Epithelial cell of proximal tubule (primary cell): ENCODE measurements at regions not wholly inside any gene's neighbourhood (a gene's known extent, or its start where the extent isn't known, plus 50 kb on each side); places are given as distances from the start of the nearest gene placed in this dataset.
"Not testable (repeated sequence)": the region's sequence is repeated elsewhere in the genome, so short reads cannot be mapped to it uniquely, and the experiment has no call there.

Source experiments
- DNase-seq: peaks from one replicate; pipeline ENCODE4 v3.0.0-alpha.2; 2011; ENCODE audit warnings: low read depth
- H3K4me3 ChIP-seq: 2 replicates; pipeline ENCODE4 v1.5.1; 2011; ENCODE audit warnings: low read depth, mild to moderate bottlenecking, low read length
- CTCF ChIP-seq: conservative IDR thresholded peaks from 2 replicates; pipeline ENCODE4 v1.5.1; 2012; ENCODE audit warnings: low read depth, mild to moderate bottlenecking, low read length

GRCh38 chr22:35178446-35178845 lies 78.8 kb upstream of the HMGXB4 start:
- H3K4me3 ChIP-seq, result no peak overlapping the region
- DNase-seq, result no peak
- TF ChIP-seq CTCF, result no peak

- H3K4me3 ChIP-seq, result no peak overlapping the region
- TF ChIP-seq CTCF, result no peak
- no peak for DNase-seq
These were observed 73.4 kb upstream of the HMGXB4 start for GRCh38 chr22:35183917-35184316.

- no peak for TF ChIP-seq CTCF
- DNase-seq, result no peak
These were observed 70.8 kb upstream of the HMGXB4 start for GRCh38 chr22:35186492-35186891.

GRCh38 chr22:35188930-35189329 lies 68.4 kb upstream of the HMGXB4 start:
- not testable (repeated sequence) for DNase-seq, H3K4me3 ChIP-seq

More at GRCh38 chr22:35186492-35186891, 70.8 kb upstream of the HMGXB4 start:
- H3K4me3 ChIP-seq, result no peak overlapping the region

- no peak for TF ChIP-seq CTCF
- no peak overlapping the region for H3K4me3 ChIP-seq
- DNase-seq, result no peak
These were observed 67.7 kb upstream of the HMGXB4 start for GRCh38 chr22:35189559-35189958.

GRCh38 chr22:35191412-35191811 lies 65.9 kb upstream of the HMGXB4 start:
- DNase-seq, result peak; percentile 41
- TF ChIP-seq CTCF, result no peak
- H3K4me3 ChIP-seq, result no peak overlapping the region

- no peak overlapping the region for H3K4me3 ChIP-seq
- peak; percentile 6 for DNase-seq
- no peak for TF ChIP-seq CTCF
These were observed 65.0 kb upstream of the HMGXB4 start for GRCh38 chr22:35192129-35192918.
